T-helper 2 cell treated with Interferon-gamma antibody and Interleukin-4, amounts not matched to agents 5 μg/mL and 100 μg/mL, for 36 hours (primary cell): ENCODE measurements at regions not wholly inside any gene's neighbourhood (a gene's known extent, or its start where the extent isn't known, plus 50 kb on each side); places are given as distances from the start of the nearest gene placed in this dataset.
"Not testable (repeated sequence)": the region's sequence is repeated elsewhere in the genome, so short reads cannot be mapped to it uniquely, and the experiment has no call there.

ENCODE experiments used
- DNase-seq: peaks from one replicate; pipeline ENCODE4 v3.0.0; 2021; ENCODE audit warnings: low spot score
- H3K27ac Mint-ChIP-seq: one replicate; pipeline ENCODE4 v1.8.0; 2021; ENCODE audit warnings: mild to moderate bottlenecking, mixed read lengths
- H3K27me3 Mint-ChIP-seq: one replicate; pipeline ENCODE4 v1.8.0; 2021; ENCODE audit warnings: low read depth, mixed read lengths
- H3K36me3 Mint-ChIP-seq: one replicate; pipeline ENCODE4 v1.8.0; 2021; ENCODE audit warnings: low read depth, mixed read lengths
- H3K4me1 Mint-ChIP-seq: one replicate; pipeline ENCODE4 v1.8.0; 2021; ENCODE audit warnings: low read depth, mixed read lengths
- H3K4me3 Mint-ChIP-seq: one replicate; pipeline ENCODE4 v1.8.0; 2022; ENCODE audit warnings: mild to moderate bottlenecking, moderate library complexity, mixed read lengths
- H3K9me3 Mint-ChIP-seq: one replicate; pipeline ENCODE4 v1.8.0; 2021; ENCODE audit warnings: mixed read lengths

GRCh38 chr7:51543801-51544553, 227.4 kb upstream of the COBL start:
- Mint-ChIP-seq H3K27ac (no peak overlapping the region), H3K9me3 (peaks cover 24% of the 10 kb centered on the region), H3K36me3 (no peaks in the 10 kb centered on the region), H3K4me3 (no peak overlapping the region), H3K4me1 (no peaks in the 10 kb centered on the region), H3K27me3 (no peaks in the 10 kb centered on the region)
- DNase-seq: no peak

GRCh38 chr7:51540906-51541305, 224.3 kb upstream of the COBL start:
- not testable (repeated sequence) for H3K27ac Mint-ChIP-seq, H3K36me3 Mint-ChIP-seq, H3K27me3 Mint-ChIP-seq, DNase-seq, H3K4me1 Mint-ChIP-seq, H3K4me3 Mint-ChIP-seq
- H3K9me3 Mint-ChIP-seq: peaks cover 30% of the 10 kb centered on the region

- Mint-ChIP-seq H3K4me1 (no peaks in the 10 kb centered on the region), H3K9me3 (peaks cover 36% of the 10 kb centered on the region), H3K4me3 (no peak overlapping the region), H3K27me3 (no peaks in the 10 kb centered on the region), H3K36me3 (no peaks in the 10 kb centered on the region), H3K27ac (no peak overlapping the region)
- DNase-seq: no peak
These were observed 223.2 kb upstream of the COBL start for GRCh38 chr7:51539840-51540239.

- H3K27ac Mint-ChIP-seq: no peak overlapping the region
- H3K27me3 Mint-ChIP-seq: no peaks in the 10 kb centered on the region
- H3K36me3 Mint-ChIP-seq: no peaks in the 10 kb centered on the region
- no peaks in the 10 kb centered on the region for H3K4me1 Mint-ChIP-seq
- DNase-seq: no peak
- H3K9me3 Mint-ChIP-seq: peaks cover 6% of the 10 kb centered on the region
- no peak overlapping the region for H3K4me3 Mint-ChIP-seq
These were observed 211.6 kb upstream of the COBL start for GRCh38 chr7:51528172-51528571.

GRCh38 chr7:51521694-51522312, 205.2 kb upstream of the COBL start:
- no peak for DNase-seq
- no peaks in the 10 kb centered on the region for H3K36me3 Mint-ChIP-seq
- no peak overlapping the region for H3K4me3 Mint-ChIP-seq
- no peaks in the 10 kb centered on the region for H3K27me3 Mint-ChIP-seq
- no peak overlapping the region for H3K27ac Mint-ChIP-seq
- H3K9me3 Mint-ChIP-seq: no peaks in the 10 kb centered on the region
- no peaks in the 10 kb centered on the region for H3K4me1 Mint-ChIP-seq

GRCh38 chr7:51521054-51521453, 204.4 kb upstream of the COBL start:
- H3K4me3 Mint-ChIP-seq: no peak overlapping the region
- H3K27ac Mint-ChIP-seq: no peak overlapping the region
- H3K4me1 Mint-ChIP-seq: no peaks in the 10 kb centered on the region
- H3K27me3 Mint-ChIP-seq: no peaks in the 10 kb centered on the region
- no peaks in the 10 kb centered on the region for H3K36me3 Mint-ChIP-seq
- DNase-seq: no peak
- H3K9me3 Mint-ChIP-seq: no peaks in the 10 kb centered on the region

GRCh38 chr7:51518646-51519045, 202.0 kb upstream of the COBL start:
- Mint-ChIP-seq H3K4me3 (no peak overlapping the region), H3K27ac (no peak overlapping the region), H3K9me3 (no peaks in the 10 kb centered on the region), H3K4me1 (no peaks in the 10 kb centered on the region), H3K36me3 (no peaks in the 10 kb centered on the region), H3K27me3 (no peaks in the 10 kb centered on the region)
- DNase-seq: no peak

- no peak overlapping the region for H3K27ac Mint-ChIP-seq
- no peaks in the 10 kb centered on the region for H3K4me1 Mint-ChIP-seq
- H3K4me3 Mint-ChIP-seq: no peak overlapping the region
- DNase-seq: no peak
- no peaks in the 10 kb centered on the region for H3K36me3 Mint-ChIP-seq
- H3K9me3 Mint-ChIP-seq: no peaks in the 10 kb centered on the region
- H3K27me3 Mint-ChIP-seq: no peaks in the 10 kb centered on the region
These were observed 200.6 kb upstream of the COBL start for GRCh38 chr7:51517187-51517586.

GRCh38 chr7:51501620-51502019, 185.0 kb upstream of the COBL start:
- DNase-seq: no peak
- no peaks in the 10 kb centered on the region for H3K27me3 Mint-ChIP-seq
- H3K27ac Mint-ChIP-seq: no peak overlapping the region
- H3K36me3 Mint-ChIP-seq: no peaks in the 10 kb centered on the region
- H3K4me1 Mint-ChIP-seq: no peaks in the 10 kb centered on the region
- no peak overlapping the region for H3K4me3 Mint-ChIP-seq
- H3K9me3 Mint-ChIP-seq: no peaks in the 10 kb centered on the region

GRCh38 chr7:51482976-51483375, 166.4 kb upstream of the COBL start:
- DNase-seq: no peak
- no peaks in the 10 kb centered on the region for H3K4me1 Mint-ChIP-seq
- H3K9me3 Mint-ChIP-seq: peaks cover 11% of the 10 kb centered on the region
- no peak overlapping the region for H3K4me3 Mint-ChIP-seq
- H3K36me3 Mint-ChIP-seq: no peaks in the 10 kb centered on the region
- no peaks in the 10 kb centered on the region for H3K27me3 Mint-ChIP-seq
- H3K27ac Mint-ChIP-seq: no peak overlapping the region

- H3K9me3 Mint-ChIP-seq: peaks cover 7% of the 10 kb centered on the region
- no peaks in the 10 kb centered on the region for H3K36me3 Mint-ChIP-seq
- H3K4me1 Mint-ChIP-seq: no peaks in the 10 kb centered on the region
- no peak for DNase-seq
- no peak overlapping the region for H3K4me3 Mint-ChIP-seq
- no peaks in the 10 kb centered on the region for H3K27me3 Mint-ChIP-seq
- no peak overlapping the region for H3K27ac Mint-ChIP-seq
These were observed 164.8 kb upstream of the COBL start for GRCh38 chr7:51481421-51481820.

- Mint-ChIP-seq H3K27me3 (no peaks in the 10 kb centered on the region), H3K27ac (no peak overlapping the region), H3K4me1 (no peaks in the 10 kb centered on the region), H3K4me3 (no peak overlapping the region), H3K36me3 (no peaks in the 10 kb centered on the region), H3K9me3 (peaks cover 3% of the 10 kb centered on the region)
- no peak for DNase-seq
These were observed 161.2 kb upstream of the COBL start for GRCh38 chr7:51477819-51478218.

GRCh38 chr7:51477323-51477722, 160.7 kb upstream of the COBL start:
- Mint-ChIP-seq H3K36me3 (no peaks in the 10 kb centered on the region), H3K27ac (no peak overlapping the region), H3K4me3 (no peak overlapping the region), H3K9me3 (peaks cover 3% of the 10 kb centered on the region), H3K4me1 (no peaks in the 10 kb centered on the region), H3K27me3 (no peaks in the 10 kb centered on the region)
- no peak for DNase-seq

- Mint-ChIP-seq H3K36me3 (no peaks in the 10 kb centered on the region), H3K4me3 (no peak overlapping the region), H3K9me3 (peaks cover 3% of the 10 kb centered on the region), H3K27me3 (peaks cover 8% of the 10 kb centered on the region), H3K4me1 (no peaks in the 10 kb centered on the region), H3K27ac (no peak overlapping the region)
- no peak for DNase-seq
These were observed 159.4 kb upstream of the COBL start for GRCh38 chr7:51476026-51476425.

- H3K27me3 Mint-ChIP-seq: peaks cover 13% of the 10 kb centered on the region
- H3K9me3 Mint-ChIP-seq: no peaks in the 10 kb centered on the region
- H3K4me1 Mint-ChIP-seq: peaks cover 2% of the 10 kb centered on the region
- H3K27ac Mint-ChIP-seq: no peak overlapping the region
- no peak for DNase-seq
- no peak overlapping the region for H3K4me3 Mint-ChIP-seq
- no peaks in the 10 kb centered on the region for H3K36me3 Mint-ChIP-seq
These were observed 156.3 kb upstream of the COBL start for GRCh38 chr7:51472873-51473272.
